ENCODE measurements at regions not wholly inside any gene's neighbourhood (a gene's known extent, or its start where the extent isn't known, plus 50 kb on each side); places are given as distances from the start of the nearest gene placed in this dataset.

- no peak overlapping the region for H3K27ac ChIP-seq
- TF ChIP-seq EZH2 (IDR thresholded peaks at IDR 0.05) = no peak
- TF ChIP-seq CTCF (IDR thresholded peaks at IDR 0.05) = no peak
- TF ChIP-seq EZH2phosphoT487 (IDR thresholded peaks at IDR 0.05) = no peak
- no peak overlapping the region for H2AFZ ChIP-seq (replicated peaks)
- no peaks in the 10 kb centered on the region for H4K20me1 ChIP-seq (ENCODE audit: low read depth)
- H3K4me1 ChIP-seq = no peaks in the 10 kb centered on the region
- Mint-ChIP-seq H3K4me3 (no peak overlapping the region), H3K27me3 (ENCODE audit: insufficient read depth, low read depth) (peaks cover 4% of the 10 kb centered on the region), H3K36me3 (no peaks in the 10 kb centered on the region), H3K27ac (no peak overlapping the region), H3K4me1 (peaks cover 3% of the 10 kb centered on the region), H3K9me3 (no peaks in the 10 kb centered on the region)
- H3K79me2 ChIP-seq (ENCODE audit: low read depth) = no peaks in the 10 kb centered on the region
- no peaks in the 10 kb centered on the region for H3K27me3 ChIP-seq
- no peak overlapping the region for H3K9ac ChIP-seq
- no peak overlapping the region for H3K4me3 ChIP-seq
- no peaks in the 10 kb centered on the region for H3F3A ChIP-seq (ENCODE audit: low read depth)
- H3K36me3 ChIP-seq = no peaks in the 10 kb centered on the region
- no peaks in the 10 kb centered on the region for H3K9me3 ChIP-seq (ENCODE audit: low read depth)
- no peak overlapping the region for H3K4me2 ChIP-seq
- DNase-seq (ENCODE audit: low spot score) = no peak
Observed at GRCh38 chr7:54810401-54810800, 51.4 kb upstream of the SEC61G start.

GRCh38 chr7:54811041-54811845 is 52.2 kb upstream of the SEC61G start:
- Mint-ChIP-seq H3K27ac (no peak overlapping the region), H3K36me3 (no peaks in the 10 kb centered on the region), H3K4me1 (peaks cover 3% of the 10 kb centered on the region), H3K27me3 (ENCODE audit: insufficient read depth, low read depth) (peaks cover 2% of the 10 kb centered on the region), H3K4me3 (no peak overlapping the region), H3K9me3 (no peaks in the 10 kb centered on the region)
- Histone ChIP-seq H3F3A (ENCODE audit: low read depth) (no peaks in the 10 kb centered on the region), H3K9me3 (ENCODE audit: low read depth) (no peaks in the 10 kb centered on the region), H3K27ac (no peak overlapping the region), H3K9ac (no peak overlapping the region), H3K27me3 (no peaks in the 10 kb centered on the region), H3K4me3 (no peak overlapping the region), H3K36me3 (no peaks in the 10 kb centered on the region), H3K4me2 (no peak overlapping the region), H2AFZ (replicated peaks) (no peak overlapping the region), H3K79me2 (ENCODE audit: low read depth) (no peaks in the 10 kb centered on the region), H3K4me1 (no peaks in the 10 kb centered on the region), H4K20me1 (ENCODE audit: low read depth) (no peaks in the 10 kb centered on the region)
- DNase-seq (ENCODE audit: low spot score) = no peak
- no peak for TF ChIP-seq EZH2phosphoT487 (IDR thresholded peaks at IDR 0.05)
- no peak for TF ChIP-seq CTCF (IDR thresholded peaks at IDR 0.05)
- no peak for TF ChIP-seq EZH2 (IDR thresholded peaks at IDR 0.05)

GRCh38 chr7:54811846-54812254 is 52.8 kb upstream of the SEC61G start:
- Histone ChIP-seq H2AFZ (replicated peaks) (no peak overlapping the region), H3K79me2 (ENCODE audit: low read depth) (no peaks in the 10 kb centered on the region)

GRCh38 chr7:54812756-54813322 is 53.8 kb upstream of the SEC61G start:
- Histone ChIP-seq H3K27me3 (no peaks in the 10 kb centered on the region), H3K27ac (no peak overlapping the region), H3F3A (ENCODE audit: low read depth) (no peaks in the 10 kb centered on the region), H4K20me1 (ENCODE audit: low read depth) (no peaks in the 10 kb centered on the region), H3K9ac (no peak overlapping the region), H3K4me2 (no peak overlapping the region), H3K79me2 (ENCODE audit: low read depth) (no peaks in the 10 kb centered on the region), H3K4me3 (no peak overlapping the region), H3K9me3 (ENCODE audit: low read depth) (no peaks in the 10 kb centered on the region), H3K4me1 (no peaks in the 10 kb centered on the region), H3K36me3 (no peaks in the 10 kb centered on the region), H2AFZ (replicated peaks) (no peak overlapping the region)
- no peaks in the 10 kb centered on the region for H3K36me3 Mint-ChIP-seq
- peaks cover 2% of the 10 kb centered on the region for H3K27me3 Mint-ChIP-seq (ENCODE audit: insufficient read depth, low read depth)
- no peak overlapping the region for H3K27ac Mint-ChIP-seq
- H3K9me3 Mint-ChIP-seq = no peaks in the 10 kb centered on the region
- TF ChIP-seq EZH2 (IDR thresholded peaks at IDR 0.05) (no peak), EZH2phosphoT487 (IDR thresholded peaks at IDR 0.05) (no peak), CTCF (IDR thresholded peaks at IDR 0.05) (no peak)
- H3K4me3 Mint-ChIP-seq = no peak overlapping the region
- H3K4me1 Mint-ChIP-seq = peaks cover 3% of the 10 kb centered on the region
- DNase-seq (ENCODE audit: low spot score) = no peak

More at GRCh38 chr7:54811846-54812254, 52.8 kb upstream of the SEC61G start:
- Histone ChIP-seq H3K4me1 (no peaks in the 10 kb centered on the region), H3K9me3 (ENCODE audit: low read depth) (no peaks in the 10 kb centered on the region), H3K27me3 (no peaks in the 10 kb centered on the region), H3K27ac (no peak overlapping the region), H4K20me1 (ENCODE audit: low read depth) (no peaks in the 10 kb centered on the region), H3K4me2 (no peak overlapping the region), H3F3A (ENCODE audit: low read depth) (no peaks in the 10 kb centered on the region), H3K36me3 (no peaks in the 10 kb centered on the region), H3K9ac (no peak overlapping the region), H3K4me3 (no peak overlapping the region)
- Mint-ChIP-seq H3K4me3 (no peak overlapping the region), H3K9me3 (no peaks in the 10 kb centered on the region), H3K36me3 (no peaks in the 10 kb centered on the region), H3K4me1 (peaks cover 3% of the 10 kb centered on the region), H3K27me3 (ENCODE audit: insufficient read depth, low read depth) (peaks cover 2% of the 10 kb centered on the region), H3K27ac (no peak overlapping the region)
- no peak for TF ChIP-seq EZH2phosphoT487 (IDR thresholded peaks at IDR 0.05)
- DNase-seq (ENCODE audit: low spot score) = no peak

Measured in neural progenitor cell (in vitro differentiated cells).